Activated naive CD8-positive, alpha-beta T cell treated with anti-CD3 and anti-CD28 coated beads, Interleukin-2, amount 10 ng/mL, durations not matched to agents 7 days and 5 days (primary cell): ENCODE measurements at regions not wholly inside any gene's neighbourhood (a gene's known extent, or its start where the extent isn't known, plus 50 kb on each side); places are given as distances from the start of the nearest gene placed in this dataset.

ENCODE experiments used
- ATAC-seq: fragments of 150-1000 bp; cut with Tn5 transposase; one replicate; pipeline ENCODE4 v1.10.0; 2021; ENCODE audit warnings: low read depth, moderate library complexity
- POLR2A ChIA-PET: fragments of 350-600 bp; sonication (Branson Sonifier 250); formaldehyde crosslinking; loops from one replicate; lab custom pipeline; 2021; ENCODE audit warnings: antibody characterized with exemption; lab: Charles Lee
- DNase-seq: peaks from one replicate; pipeline ENCODE4 v3.0.0; 2021
- H3K27ac Mint-ChIP-seq: one replicate; pipeline ENCODE4 v1.8.0; 2022; ENCODE audit warnings: mild to moderate bottlenecking, mixed read lengths
- H3K27me3 Mint-ChIP-seq: one replicate; pipeline ENCODE4 v1.8.0; 2022; ENCODE audit warnings: mild to moderate bottlenecking, moderate library complexity, mixed read lengths
- H3K36me3 Mint-ChIP-seq: one replicate; pipeline ENCODE4 v1.8.0; 2021; ENCODE audit warnings: mild to moderate bottlenecking, mixed read lengths
- H3K4me1 Mint-ChIP-seq: one replicate; pipeline ENCODE4 v1.8.0; 2021; ENCODE audit warnings: mixed read lengths
- H3K4me3 Mint-ChIP-seq: one replicate; pipeline ENCODE4 v1.8.0; 2022; ENCODE audit warnings: mild to moderate bottlenecking, moderate library complexity, mixed read lengths
- H3K9me3 Mint-ChIP-seq: one replicate; pipeline ENCODE4 v1.8.0; 2021; ENCODE audit warnings: mixed read lengths

GRCh38 chr17:13947499-13947898 is 121.8 kb upstream of the COX10 start:
- H3K27me3 Mint-ChIP-seq = no peaks in the 10 kb centered on the region
- H3K4me3 Mint-ChIP-seq = no peak overlapping the region
- DNase-seq (no peak), ATAC-seq (no peak)
- H3K4me1 Mint-ChIP-seq = no peaks in the 10 kb centered on the region
- no peaks in the 10 kb centered on the region for H3K9me3 Mint-ChIP-seq
- POLR2A ChIA-PET = no interaction called here
- peaks cover 3% of the 10 kb centered on the region for H3K36me3 Mint-ChIP-seq
- no peak overlapping the region for H3K27ac Mint-ChIP-seq

- Mint-ChIP-seq H3K4me3 (no peak overlapping the region), H3K9me3 (peaks cover 3% of the 10 kb centered on the region), H3K27ac (no peak overlapping the region), H3K27me3 (no peaks in the 10 kb centered on the region), H3K36me3 (peaks cover 5% of the 10 kb centered on the region), H3K4me1 (no peaks in the 10 kb centered on the region)
- DNase-seq (no peak), ATAC-seq (no peak)
- POLR2A ChIA-PET = no interaction called here
Observed at GRCh38 chr17:13952009-13952750, 117.1 kb upstream of the COX10 start.

GRCh38 chr17:13953841-13954240 is 115.5 kb upstream of the COX10 start:
- H3K27ac Mint-ChIP-seq = no peak overlapping the region
- H3K4me1 Mint-ChIP-seq = no peaks in the 10 kb centered on the region
- POLR2A ChIA-PET = no interaction called here
- no peak for DNase-seq
- ATAC-seq = no peak
- peaks cover 6% of the 10 kb centered on the region for H3K36me3 Mint-ChIP-seq
- peaks cover 3% of the 10 kb centered on the region for H3K9me3 Mint-ChIP-seq
- H3K4me3 Mint-ChIP-seq = no peak overlapping the region
- H3K27me3 Mint-ChIP-seq = no peaks in the 10 kb centered on the region

GRCh38 chr17:13957636-13958035 is 111.7 kb upstream of the COX10 start:
- no peaks in the 10 kb centered on the region for H3K27me3 Mint-ChIP-seq
- H3K4me1 Mint-ChIP-seq = peaks cover 6% of the 10 kb centered on the region
- POLR2A ChIA-PET = no interaction called here
- peaks cover 6% of the 10 kb centered on the region for H3K36me3 Mint-ChIP-seq
- no peak overlapping the region for H3K27ac Mint-ChIP-seq
- peaks cover 3% of the 10 kb centered on the region for H3K9me3 Mint-ChIP-seq
- no peak for DNase-seq
- no peak for ATAC-seq
- H3K4me3 Mint-ChIP-seq = no peak overlapping the region

GRCh38 chr17:13958773-13959172 is 110.5 kb upstream of the COX10 start:
- H3K4me3 Mint-ChIP-seq = no peak overlapping the region
- no peak for DNase-seq
- peaks cover 9% of the 10 kb centered on the region for H3K4me1 Mint-ChIP-seq
- H3K27me3 Mint-ChIP-seq = no peaks in the 10 kb centered on the region
- ATAC-seq = no peak
- POLR2A ChIA-PET = no interaction called here
- H3K36me3 Mint-ChIP-seq = peaks cover 6% of the 10 kb centered on the region
- no peak overlapping the region for H3K27ac Mint-ChIP-seq
- H3K9me3 Mint-ChIP-seq = peaks cover 3% of the 10 kb centered on the region

- peaks cover 3% of the 10 kb centered on the region for H3K9me3 Mint-ChIP-seq
- POLR2A ChIA-PET = no interaction called here
- H3K36me3 Mint-ChIP-seq = peaks cover 1% of the 10 kb centered on the region
- no peak for ATAC-seq
- no peaks in the 10 kb centered on the region for H3K27me3 Mint-ChIP-seq
- peaks cover 9% of the 10 kb centered on the region for H3K4me1 Mint-ChIP-seq
- DNase-seq = no peak
- H3K4me3 Mint-ChIP-seq = no peak overlapping the region
- H3K27ac Mint-ChIP-seq = no peak overlapping the region
Observed at GRCh38 chr17:13961265-13961664, 108.0 kb upstream of the COX10 start.

- Mint-ChIP-seq H3K27me3 (no peaks in the 10 kb centered on the region), H3K36me3 (peaks cover 1% of the 10 kb centered on the region), H3K4me1 (peaks cover 9% of the 10 kb centered on the region), H3K9me3 (peaks cover 3% of the 10 kb centered on the region), H3K27ac (peak overlapping the region; percentile 17), H3K4me3 (peak overlapping the region; percentile 21)
- ATAC-seq (no peak), DNase-seq (no peak)
- POLR2A ChIA-PET = no interaction called here
Observed at GRCh38 chr17:13962716-13963240, 106.5 kb upstream of the COX10 start.

- H3K36me3 Mint-ChIP-seq = no peaks in the 10 kb centered on the region
- H3K4me3 Mint-ChIP-seq = no peak overlapping the region
- no peak overlapping the region for H3K27ac Mint-ChIP-seq
- peaks cover 3% of the 10 kb centered on the region for H3K9me3 Mint-ChIP-seq
- POLR2A ChIA-PET = no interaction called here
- H3K4me1 Mint-ChIP-seq = peaks cover 6% of the 10 kb centered on the region
- H3K27me3 Mint-ChIP-seq = no peaks in the 10 kb centered on the region
- no peak for DNase-seq
- ATAC-seq = no peak
Observed at GRCh38 chr17:13967416-13967815, 101.9 kb upstream of the COX10 start.

- ATAC-seq (no peak), DNase-seq (no peak)
- H3K36me3 Mint-ChIP-seq = peaks cover 1% of the 10 kb centered on the region
- H3K27ac Mint-ChIP-seq = no peak overlapping the region
- no peaks in the 10 kb centered on the region for H3K27me3 Mint-ChIP-seq
- no peaks in the 10 kb centered on the region for H3K4me1 Mint-ChIP-seq
- peaks cover 2% of the 10 kb centered on the region for H3K9me3 Mint-ChIP-seq
- H3K4me3 Mint-ChIP-seq = no peak overlapping the region
- POLR2A ChIA-PET = no interaction called here
Observed at GRCh38 chr17:13970531-13970930, 98.8 kb upstream of the COX10 start.

GRCh38 chr17:13973960-13974651 is 95.2 kb upstream of the COX10 start:
- H3K36me3 Mint-ChIP-seq = peaks cover 8% of the 10 kb centered on the region

GRCh38 chr17:13977837-13978236 is 91.5 kb upstream of the COX10 start:
- H3K36me3 Mint-ChIP-seq = peaks cover 25% of the 10 kb centered on the region
- no peak for DNase-seq
- H3K27me3 Mint-ChIP-seq = no peaks in the 10 kb centered on the region
- H3K9me3 Mint-ChIP-seq = peaks cover 7% of the 10 kb centered on the region
- H3K27ac Mint-ChIP-seq = no peak overlapping the region
- POLR2A ChIA-PET = no interaction called here
- no peak for ATAC-seq
- H3K4me1 Mint-ChIP-seq = peaks cover 3% of the 10 kb centered on the region
- no peak overlapping the region for H3K4me3 Mint-ChIP-seq

More at GRCh38 chr17:13973960-13974651, 95.2 kb upstream of the COX10 start:
- Mint-ChIP-seq H3K4me1 (peaks cover 3% of the 10 kb centered on the region), H3K27ac (no peak overlapping the region), H3K9me3 (peaks cover 2% of the 10 kb centered on the region), H3K4me3 (no peak overlapping the region), H3K27me3 (no peaks in the 10 kb centered on the region)
- ATAC-seq (no peak), DNase-seq (no peak)
- POLR2A ChIA-PET = no interaction called here

GRCh38 chr17:13978478-13978877 is 90.8 kb upstream of the COX10 start:
- POLR2A ChIA-PET = no interaction called here
- no peak overlapping the region for H3K4me3 Mint-ChIP-seq
- H3K27me3 Mint-ChIP-seq = no peaks in the 10 kb centered on the region
- H3K4me1 Mint-ChIP-seq = peaks cover 3% of the 10 kb centered on the region
- ATAC-seq (no peak), DNase-seq (no peak)
- H3K9me3 Mint-ChIP-seq = peaks cover 7% of the 10 kb centered on the region
- no peak overlapping the region for H3K27ac Mint-ChIP-seq
- peaks cover 28% of the 10 kb centered on the region for H3K36me3 Mint-ChIP-seq

GRCh38 chr17:13981881-13982280 is 87.4 kb upstream of the COX10 start:
- H3K36me3 Mint-ChIP-seq = peaks cover 29% of the 10 kb centered on the region
- POLR2A ChIA-PET = no interaction called here

GRCh38 chr17:13984956-13985355 is 84.3 kb upstream of the COX10 start:
- H3K4me1 Mint-ChIP-seq = no peaks in the 10 kb centered on the region
- no peak for DNase-seq
- H3K9me3 Mint-ChIP-seq = peaks cover 4% of the 10 kb centered on the region
- H3K4me3 Mint-ChIP-seq = no peak overlapping the region
- no peaks in the 10 kb centered on the region for H3K27me3 Mint-ChIP-seq
- H3K36me3 Mint-ChIP-seq = peaks cover 23% of the 10 kb centered on the region
- no peak overlapping the region for H3K27ac Mint-ChIP-seq
- POLR2A ChIA-PET = no interaction called here
- ATAC-seq = no peak

More at GRCh38 chr17:13981881-13982280, 87.4 kb upstream of the COX10 start:
- ATAC-seq (no peak), DNase-seq (no peak)
- peaks cover 7% of the 10 kb centered on the region for H3K9me3 Mint-ChIP-seq
- H3K27me3 Mint-ChIP-seq = no peaks in the 10 kb centered on the region
- peaks cover 3% of the 10 kb centered on the region for H3K4me1 Mint-ChIP-seq
- H3K4me3 Mint-ChIP-seq = no peak overlapping the region
- H3K27ac Mint-ChIP-seq = no peak overlapping the region
